Left hindlimb (tissue), 1 donor: ENCODE measurements at regions not wholly inside any gene's neighbourhood (a gene's known extent, or its start where the extent isn't known, plus 50 kb on each side); places are given as distances from the start of the nearest gene placed in this dataset.
A peak's percentile ranks its signal among the peaks of the same experiment; 100 is the strongest.

Experiments
- DNase-seq: peaks from one replicate; pipeline ENCODE4 v3.0.0-alpha.2; 2018

GRCh38 chrX:34875204-34875603 lies 67.4 kb upstream of the FAM47B start:
- DNase-seq, result peak; percentile 26

GRCh38 chrX:34877436-34877835 lies 65.2 kb upstream of the FAM47B start:
- DNase-seq, result no peak

- DNase-seq, result no peak
Measured at GRCh38 chrX:34879346-34879745, 63.2 kb upstream of the FAM47B start.

GRCh38 chrX:34879886-34880285 lies 62.7 kb upstream of the FAM47B start:
- no peak for DNase-seq

GRCh38 chrX:34880656-34881055 lies 61.9 kb upstream of the FAM47B start:
- no peak for DNase-seq

- no peak for DNase-seq
Measured at GRCh38 chrX:34881671-34882070, 60.9 kb upstream of the FAM47B start.

- DNase-seq, result peak; percentile 18
Measured at GRCh38 chrX:34884817-34885216, 57.8 kb upstream of the FAM47B start.

GRCh38 chrX:34886011-34886410 lies 56.6 kb upstream of the FAM47B start:
- DNase-seq, result no peak

- no peak for DNase-seq
Measured at GRCh38 chrX:34891391-34891790, 51.2 kb upstream of the FAM47B start.
